ENCODE measurements at regions not wholly inside any gene's neighbourhood (a gene's known extent, or its start where the extent isn't known, plus 50 kb on each side); places are given as distances from the start of the nearest gene placed in this dataset.

GRCh38 chr6:15916581-15916980 lies 212.3 kb upstream of the MYLIP start:
- TF ChIP-seq CTCF (IDR thresholded peaks at IDR 0.05) (no peak), POLR2A (IDR thresholded peaks at IDR 0.05) (no peak)

All from body of pancreas (tissue), 4 donors.